Keratinocyte (primary cell): ENCODE measurements at regions not wholly inside any gene's neighbourhood (a gene's known extent, or its start where the extent isn't known, plus 50 kb on each side); places are given as distances from the start of the nearest gene placed in this dataset.

ENCODE experiments used
- EZH2 ChIP-seq: IDR thresholded peaks from one replicate; pipeline ENCODE4 v1.6.1; 2012; ENCODE audit warnings: inconsistent platforms, mild to moderate bottlenecking, low read length, moderate library complexity
- TF ChIP-seq, protein P1 (sequence below), 3 experiments: IDR thresholded peaks in 1 of 3; conservative IDR thresholded peaks in 1 of 3; optimal IDR thresholded peaks in 1 of 3; 2 replicates in 2 of 3; 3 replicates in 1 of 3; pipeline versions ENCODE3 to v1.5.1; 2011; ENCODE audit warnings: low read length in 3 of 3, mild to moderate bottlenecking in 3 of 3, moderate library complexity in 2 of 3, control low read depth in 1 of 3, inconsistent platforms in 1 of 3; ENCODE audit not compliant: insufficient read depth in 2 of 3; ENCODE audit errors: extremely low read depth in 1 of 3

DNA sequence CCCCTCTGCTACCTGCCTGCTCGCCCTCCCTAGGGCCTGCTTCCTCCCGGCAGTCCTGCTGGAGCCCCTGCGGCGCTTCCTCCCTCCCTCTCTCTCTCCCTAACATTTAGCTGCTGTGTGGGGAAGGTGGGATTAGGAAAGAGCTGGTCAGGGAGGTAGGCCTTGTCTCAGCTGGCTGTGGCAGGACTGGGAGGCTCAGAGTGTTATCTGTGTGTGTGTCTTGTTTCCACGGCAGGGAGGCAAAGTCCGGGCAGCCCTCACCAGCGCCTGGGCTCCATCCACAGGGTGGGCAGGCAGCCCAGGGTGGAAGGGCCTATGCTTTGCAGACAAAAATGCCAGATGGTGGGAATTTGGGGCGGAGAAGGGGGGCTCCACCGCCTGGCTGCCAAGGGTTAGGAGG lies 105.7 kb downstream of the RPS24 start:
- TF ChIP-seq, protein P1, sequence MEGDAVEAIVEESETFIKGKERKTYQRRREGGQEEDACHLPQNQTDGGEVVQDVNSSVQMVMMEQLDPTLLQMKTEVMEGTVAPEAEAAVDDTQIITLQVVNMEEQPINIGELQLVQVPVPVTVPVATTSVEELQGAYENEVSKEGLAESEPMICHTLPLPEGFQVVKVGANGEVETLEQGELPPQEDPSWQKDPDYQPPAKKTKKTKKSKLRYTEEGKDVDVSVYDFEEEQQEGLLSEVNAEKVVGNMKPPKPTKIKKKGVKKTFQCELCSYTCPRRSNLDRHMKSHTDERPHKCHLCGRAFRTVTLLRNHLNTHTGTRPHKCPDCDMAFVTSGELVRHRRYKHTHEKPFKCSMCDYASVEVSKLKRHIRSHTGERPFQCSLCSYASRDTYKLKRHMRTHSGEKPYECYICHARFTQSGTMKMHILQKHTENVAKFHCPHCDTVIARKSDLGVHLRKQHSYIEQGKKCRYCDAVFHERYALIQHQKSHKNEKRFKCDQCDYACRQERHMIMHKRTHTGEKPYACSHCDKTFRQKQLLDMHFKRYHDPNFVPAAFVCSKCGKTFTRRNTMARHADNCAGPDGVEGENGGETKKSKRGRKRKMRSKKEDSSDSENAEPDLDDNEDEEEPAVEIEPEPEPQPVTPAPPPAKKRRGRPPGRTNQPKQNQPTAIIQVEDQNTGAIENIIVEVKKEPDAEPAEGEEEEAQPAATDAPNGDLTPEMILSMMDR (optimal IDR thresholded peaks at IDR 0.05 in 1 of 3, IDR thresholded peaks at IDR 0.05 in 1 of 3, conservative IDR thresholded peaks at IDR 0.05 in 1 of 3; ENCODE audit: extremely low read depth in 1 of 3, insufficient read depth in 2 of 3, low read length in 3 of 3), result no peak
- no peak for TF ChIP-seq EZH2
